ENCODE measurements at regions not wholly inside any gene's neighbourhood (a gene's known extent, or its start where the extent isn't known, plus 50 kb on each side); places are given as distances from the start of the nearest gene placed in this dataset.

- no peaks in the 10 kb centered on the region for H3K9me3 ChIP-seq
- no peaks in the 10 kb centered on the region for H3K27me3 ChIP-seq
- intact Hi-C loops (cut with DNase I; ENCODE audit: low total_unique reads), result no loop called here
- H3K4me3 ChIP-seq, result no peak overlapping the region
- no peak for DNase-seq (ENCODE audit: low spot score in 2 of 2)
- H3K36me3 ChIP-seq, result no peaks in the 10 kb centered on the region
- no peak overlapping the region for H3K27ac ChIP-seq
- TF ChIP-seq, protein P1, sequence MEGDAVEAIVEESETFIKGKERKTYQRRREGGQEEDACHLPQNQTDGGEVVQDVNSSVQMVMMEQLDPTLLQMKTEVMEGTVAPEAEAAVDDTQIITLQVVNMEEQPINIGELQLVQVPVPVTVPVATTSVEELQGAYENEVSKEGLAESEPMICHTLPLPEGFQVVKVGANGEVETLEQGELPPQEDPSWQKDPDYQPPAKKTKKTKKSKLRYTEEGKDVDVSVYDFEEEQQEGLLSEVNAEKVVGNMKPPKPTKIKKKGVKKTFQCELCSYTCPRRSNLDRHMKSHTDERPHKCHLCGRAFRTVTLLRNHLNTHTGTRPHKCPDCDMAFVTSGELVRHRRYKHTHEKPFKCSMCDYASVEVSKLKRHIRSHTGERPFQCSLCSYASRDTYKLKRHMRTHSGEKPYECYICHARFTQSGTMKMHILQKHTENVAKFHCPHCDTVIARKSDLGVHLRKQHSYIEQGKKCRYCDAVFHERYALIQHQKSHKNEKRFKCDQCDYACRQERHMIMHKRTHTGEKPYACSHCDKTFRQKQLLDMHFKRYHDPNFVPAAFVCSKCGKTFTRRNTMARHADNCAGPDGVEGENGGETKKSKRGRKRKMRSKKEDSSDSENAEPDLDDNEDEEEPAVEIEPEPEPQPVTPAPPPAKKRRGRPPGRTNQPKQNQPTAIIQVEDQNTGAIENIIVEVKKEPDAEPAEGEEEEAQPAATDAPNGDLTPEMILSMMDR (IDR thresholded peaks at IDR 0.05), result no peak
- no peak for TF ChIP-seq POLR2A (IDR thresholded peaks at IDR 0.05)
- TF ChIP-seq POLR2AphosphoS5 (IDR thresholded peaks at IDR 0.05), result no peak
- no peaks in the 10 kb centered on the region for H3K4me1 ChIP-seq
Measured at GRCh38 chr2:104741860-104742259, 112.1 kb upstream of the POU3F3 start.

DNA sequence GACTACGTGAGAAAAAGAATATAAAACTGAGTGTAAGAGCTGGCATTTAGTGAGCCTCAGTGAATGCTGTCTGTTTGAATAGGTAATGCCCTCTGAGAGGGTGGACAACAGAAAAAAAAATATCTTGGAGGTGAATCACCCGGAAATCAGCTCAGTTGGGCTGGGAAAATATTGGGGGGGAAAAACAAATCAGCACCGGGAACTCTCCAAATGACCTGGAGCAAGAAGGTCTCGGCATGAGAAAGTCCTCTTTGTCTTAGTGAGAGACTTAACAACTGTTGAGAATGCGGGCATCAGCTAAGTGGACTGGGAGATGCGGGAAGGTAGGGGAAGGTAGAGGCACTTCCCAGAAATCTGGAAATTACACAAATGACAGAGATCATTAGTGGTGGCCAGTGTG, 109.4 kb upstream of the POU3F3 start:
- Histone ChIP-seq H3K27ac (no peak overlapping the region), H3K27me3 (no peaks in the 10 kb centered on the region), H3K4me3 (no peak overlapping the region), H3K4me1 (no peaks in the 10 kb centered on the region), H3K9me3 (no peaks in the 10 kb centered on the region), H3K36me3 (no peaks in the 10 kb centered on the region)
- intact Hi-C loops (cut with DNase I; ENCODE audit: low total_unique reads), result no loop called here
- no peak for TF ChIP-seq POLR2A (IDR thresholded peaks at IDR 0.05)
- TF ChIP-seq POLR2AphosphoS5 (IDR thresholded peaks at IDR 0.05), result no peak
- TF ChIP-seq, protein P1 (IDR thresholded peaks at IDR 0.05), result no peak
- no peak for DNase-seq (ENCODE audit: low spot score in 2 of 2)

DNA sequence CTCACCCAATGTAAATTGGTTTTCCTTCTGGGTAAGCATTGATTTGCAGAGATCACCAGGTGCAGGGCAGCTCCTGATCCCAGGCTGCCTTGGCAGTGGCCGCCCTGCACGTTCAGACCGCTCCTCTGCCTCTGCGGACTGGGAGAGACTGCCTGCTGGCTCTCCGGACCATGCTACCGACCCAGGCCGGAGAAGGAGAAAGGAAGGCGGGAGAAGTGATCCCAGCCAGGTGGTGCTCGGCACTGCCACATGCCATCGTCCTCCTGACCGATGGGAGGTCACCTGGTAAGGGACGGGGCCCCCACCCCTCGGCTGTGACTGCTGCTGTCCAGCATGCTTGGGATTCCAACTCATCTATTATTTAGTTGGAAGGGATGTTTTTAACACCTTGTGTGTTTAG, 108.1 kb upstream of the POU3F3 start:
- H3K27ac ChIP-seq, result no peak overlapping the region
- H3K36me3 ChIP-seq, result no peaks in the 10 kb centered on the region
- TF ChIP-seq POLR2A (IDR thresholded peaks at IDR 0.05), result no peak
- TF ChIP-seq, protein P1 (IDR thresholded peaks at IDR 0.05), result no peak
- no peak for TF ChIP-seq POLR2AphosphoS5 (IDR thresholded peaks at IDR 0.05)
- no peaks in the 10 kb centered on the region for H3K9me3 ChIP-seq
- no peak overlapping the region for H3K4me3 ChIP-seq
- no peaks in the 10 kb centered on the region for H3K4me1 ChIP-seq
- no peaks in the 10 kb centered on the region for H3K27me3 ChIP-seq
- no peak for DNase-seq (ENCODE audit: low spot score in 2 of 2)
- intact Hi-C loops (cut with DNase I; ENCODE audit: low total_unique reads), result no loop called here

GRCh38 chr2:104746299-104746698, 107.6 kb upstream of the POU3F3 start:
- DNase-seq (ENCODE audit: low spot score in 2 of 2), result no peak
- TF ChIP-seq POLR2AphosphoS5 (IDR thresholded peaks at IDR 0.05) (no peak), POLR2A (IDR thresholded peaks at IDR 0.05) (no peak)
- TF ChIP-seq, protein P1 (IDR thresholded peaks at IDR 0.05), result no peak
- no peak overlapping the region for H3K4me3 ChIP-seq
- H3K27me3 ChIP-seq, result no peaks in the 10 kb centered on the region
- H3K4me1 ChIP-seq, result no peaks in the 10 kb centered on the region
- no peaks in the 10 kb centered on the region for H3K9me3 ChIP-seq
- intact Hi-C loops (cut with DNase I; ENCODE audit: low total_unique reads), result no loop called here
- H3K27ac ChIP-seq, result no peak overlapping the region
- no peaks in the 10 kb centered on the region for H3K36me3 ChIP-seq

GRCh38 chr2:104746858-104747257, 107.1 kb upstream of the POU3F3 start:
- Histone ChIP-seq H3K27me3 (no peaks in the 10 kb centered on the region), H3K9me3 (no peaks in the 10 kb centered on the region), H3K4me3 (no peak overlapping the region), H3K4me1 (no peaks in the 10 kb centered on the region), H3K36me3 (no peaks in the 10 kb centered on the region), H3K27ac (no peak overlapping the region)
- no peak for DNase-seq (ENCODE audit: low spot score in 2 of 2)
- intact Hi-C loops (cut with DNase I; ENCODE audit: low total_unique reads), result no loop called here
- TF ChIP-seq POLR2AphosphoS5 (IDR thresholded peaks at IDR 0.05), result no peak
- TF ChIP-seq POLR2A (IDR thresholded peaks at IDR 0.05), result no peak
- TF ChIP-seq, protein P1 (IDR thresholded peaks at IDR 0.05), result no peak
